Pancreas (tissue), 10 donors: ENCODE measurements at regions not wholly inside any gene's neighbourhood (a gene's known extent, or its start where the extent isn't known, plus 50 kb on each side); places are given as distances from the start of the nearest gene placed in this dataset.
A peak's percentile ranks its signal among the peaks of the same experiment; 100 is the strongest.

Experiments
- ATAC-seq, 4 donors: fragments of 200-7000 bp; cut with Tn5 transposase; one replicate each; pipeline versions ENCODE4 v1.8.0 to v1.9.1; 2020; ENCODE audit warnings: mild to moderate bottlenecking in 4 of 4, moderate library complexity in 4 of 4
- DNase-seq, 6 donors: peaks; one replicate each; pipeline ENCODE4 v3.0.0-alpha.2; 2020
- FAIRE-seq: peaks from 2 replicates; lab custom pipeline; 2012; peaks lifted over from hg19 to GRCh38; lab: Jason Lieb, UNC
- H3K27ac ChIP-seq, 4 donors: fragments of 200-600 bp; sonication (generic); 1 replicate in 3 of 4; 2 replicates in 1 of 4; pipeline versions ENCODE4 v1.5.0 to v1.8.0; 2020
- H3K27me3 ChIP-seq, 4 donors: fragments of 200-600 bp; one replicate each; pipeline ENCODE4 v1.8.0; 2021
- H3K36me3 ChIP-seq, 3 donors: fragments of 200-600 bp; sonication (generic) in 1 of 3; one replicate each; pipeline versions ENCODE4 v1.5.0 to v1.8.0; 2020 to 2021
- H3K4me1 ChIP-seq, 3 donors: fragments of 200-600 bp; one replicate each; pipeline ENCODE4 v1.8.0; 2021
- H3K4me3 ChIP-seq, 4 donors: fragments of 200-600 bp; sonication (generic) in 2 of 4; one replicate each; pipeline versions ENCODE4 v1.5.0 to v1.8.0; 2020 to 2021
- H3K9me3 ChIP-seq, 4 donors: fragments of 200-600 bp; one replicate each; pipeline ENCODE4 v1.8.0; 2021
- CTCF ChIP-seq, 4 donors: fragments of 200-600 bp; sonication (generic) in 3 of 4; IDR thresholded peaks; one replicate each; pipeline versions ENCODE4 v1.5.0 to v1.8.0; 2021; ENCODE audit warnings: antibody characterized with exemption in 4 of 4
- WGBS, 2 donors: extraction: QIAGEN DNeasy Blood & Tissue Kit; methylation state at CpG; one replicate each; pipeline ENCODE4 v1.1.7; 2013; 5-methylcytosine and 5-hydroxymethylcytosine counted together
- intact Hi-C, 3 donors: fragments of 100-400 bp; cut with DNase I; formaldehyde crosslinking; loops; one replicate each; pipeline versions ENCODE4 v1.11.1 to v1.14.2; 2022
- donor health status: healthy with polysubstance abuse.
- donor health status: DM: no; HTN: no; CAD: no; lungs with moderate emphysema.
- donor health status: DM: no; HTN: no; CAD: no.
- donor health status: control.
- donor health status: control.
- donor health status: Bipolar disorder and iron deficiency.
- donor health status: DM: yes; HTN: yes; CAD: no.
- donor health status: DM: no; HTN: no; CAD: no.
- donor health status: DM: no; HTN: no; CAD: no.
- donor health status: DM: yes; HTN: yes; CAD: no.

- Histone ChIP-seq H3K9me3 (no peaks in the 10 kb centered on the region), H3K27me3 (no peaks in the 10 kb centered on the region), H3K4me3 (no peak overlapping the region), H3K27ac (no peak overlapping the region), H3K36me3 (no peaks in the 10 kb centered on the region), H3K4me1 (peaks cover 0 to 9% (median 7%) of the 10 kb centered on the region in 3 donors)
- WGBS, 2 donors, result 73 to 77% methylated on average over 11 of the region's 11 CpGs
- FAIRE-seq (no peak), DNase-seq (peak in 2 of 6 donors; percentile 13 to 18), ATAC-seq (peak; percentile 56 to 69 (median 60))
- intact Hi-C loops, result no loop called here
- no peak for TF ChIP-seq CTCF (IDR thresholded peaks at IDR 0.05)
Observed at GRCh38 chr2:226661789-226662545, 137.7 kb downstream of the IRS1 start.

- Histone ChIP-seq H3K9me3 (no peaks in the 10 kb centered on the region), H3K4me3 (no peak overlapping the region), H3K27ac (no peak overlapping the region), H3K4me1 (peaks cover 0 to 23% (median 12%) of the 10 kb centered on the region in 3 donors), H3K36me3 (no peaks in the 10 kb centered on the region), H3K27me3 (no peaks in the 10 kb centered on the region)
- ATAC-seq, result peak in 2 of 4 donors; percentile 39 to 55
- TF ChIP-seq CTCF (IDR thresholded peaks at IDR 0.05), result no peak
- DNase-seq, result peak in 1 of 6 donors; percentile 29
- 75 to 79% methylated on average over 1 of the region's 1 CpG for WGBS, 2 donors
- no peak for FAIRE-seq
- intact Hi-C loops, result no loop called here
Observed at GRCh38 chr2:226660526-226660925, 139.1 kb downstream of the IRS1 start.

GRCh38 chr2:226660124-226660523 lies 139.5 kb downstream of the IRS1 start:
- H3K27ac ChIP-seq, result no peak overlapping the region
- no peak for ATAC-seq
- no peak for TF ChIP-seq CTCF (IDR thresholded peaks at IDR 0.05)

GRCh38 chr2:226659410-226659809 lies 140.2 kb downstream of the IRS1 start:
- Histone ChIP-seq H3K36me3 (no peaks in the 10 kb centered on the region), H3K4me1 (peaks cover 0 to 23% (median 12%) of the 10 kb centered on the region in 3 donors), H3K9me3 (no peaks in the 10 kb centered on the region), H3K4me3 (no peak overlapping the region), H3K27ac (no peak overlapping the region), H3K27me3 (no peaks in the 10 kb centered on the region)
- intact Hi-C loops, result no loop called here
- DNase-seq, result no peak
- no peak for ATAC-seq
- no peak for TF ChIP-seq CTCF (IDR thresholded peaks at IDR 0.05)
- FAIRE-seq, result no peak
- 87% methylated on average over 6 of the region's 6 CpGs for WGBS, 2 donors

More at GRCh38 chr2:226660124-226660523, 139.5 kb downstream of the IRS1 start:
- H3K36me3 ChIP-seq, result no peaks in the 10 kb centered on the region
- 71 to 85% methylated on average over 5 of the region's 5 CpGs for WGBS, 2 donors
- intact Hi-C loops, result no loop called here
- no peak for DNase-seq
- H3K27me3 ChIP-seq, result no peaks in the 10 kb centered on the region
- peaks cover 0 to 23% (median 12%) of the 10 kb centered on the region in 3 donors for H3K4me1 ChIP-seq
- H3K9me3 ChIP-seq, result no peaks in the 10 kb centered on the region
- H3K4me3 ChIP-seq, result no peak overlapping the region
- FAIRE-seq, result no peak

- ATAC-seq (no peak), DNase-seq (no peak), FAIRE-seq (no peak)
- WGBS, 2 donors, result 72 to 78% methylated on average over 2 of the region's 2 CpGs
- TF ChIP-seq CTCF (IDR thresholded peaks at IDR 0.05), result no peak
- no peaks in the 10 kb centered on the region for H3K9me3 ChIP-seq
- no peak overlapping the region for H3K27ac ChIP-seq
- no peaks in the 10 kb centered on the region for H3K36me3 ChIP-seq
- no peaks in the 10 kb centered on the region for H3K27me3 ChIP-seq
- intact Hi-C loops, result no loop called here
- H3K4me3 ChIP-seq, result no peak overlapping the region
- H3K4me1 ChIP-seq, result peaks cover 0 to 23% (median 12%) of the 10 kb centered on the region in 3 donors
Observed at GRCh38 chr2:226658555-226658954, 141.1 kb downstream of the IRS1 start.
